NT2/D1 (cell line): ENCODE measurements at regions not wholly inside any gene's neighbourhood (a gene's known extent, or its start where the extent isn't known, plus 50 kb on each side); places are given as distances from the start of the nearest gene placed in this dataset.

Source experiments
- SUZ12 ChIP-seq: IDR thresholded peaks from 2 replicates; pipeline ENCODE4 v1.6.1; 2011; ENCODE audit not compliant: insufficient read length, insufficient read depth; ENCODE audit errors: extremely low read depth
- YY1 ChIP-seq: IDR thresholded peaks from 2 replicates; pipeline ENCODE4 v1.6.1; 2011; ENCODE audit not compliant: insufficient read length, insufficient read depth

GRCh38 chr11:92475819-92476218 is 251.2 kb downstream of the FAT3 start:
- TF ChIP-seq SUZ12 (no peak), YY1 (no peak)
